ENCODE measurements at regions not wholly inside any gene's neighbourhood (a gene's known extent, or its start where the extent isn't known, plus 50 kb on each side); places are given as distances from the start of the nearest gene placed in this dataset.
A peak's percentile ranks its signal among the peaks of the same experiment; 100 is the strongest.

- 57 to 63% methylated on average over 2 of the region's 2 CpGs for WGBS, 2 donors
- ATAC-seq (ENCODE audit: insufficient read depth, low FRiP score) (no peak), DNase-seq (no peak)
- H3K9me3 ChIP-seq (ENCODE audit: control insufficient read depth in 4 of 4, insufficient read depth in 3 of 4, low read length in 3 of 4): peaks cover 0 to 2% (median 0%) of the 10 kb centered on the region in 4 donors
- TF ChIP-seq, protein P1, sequence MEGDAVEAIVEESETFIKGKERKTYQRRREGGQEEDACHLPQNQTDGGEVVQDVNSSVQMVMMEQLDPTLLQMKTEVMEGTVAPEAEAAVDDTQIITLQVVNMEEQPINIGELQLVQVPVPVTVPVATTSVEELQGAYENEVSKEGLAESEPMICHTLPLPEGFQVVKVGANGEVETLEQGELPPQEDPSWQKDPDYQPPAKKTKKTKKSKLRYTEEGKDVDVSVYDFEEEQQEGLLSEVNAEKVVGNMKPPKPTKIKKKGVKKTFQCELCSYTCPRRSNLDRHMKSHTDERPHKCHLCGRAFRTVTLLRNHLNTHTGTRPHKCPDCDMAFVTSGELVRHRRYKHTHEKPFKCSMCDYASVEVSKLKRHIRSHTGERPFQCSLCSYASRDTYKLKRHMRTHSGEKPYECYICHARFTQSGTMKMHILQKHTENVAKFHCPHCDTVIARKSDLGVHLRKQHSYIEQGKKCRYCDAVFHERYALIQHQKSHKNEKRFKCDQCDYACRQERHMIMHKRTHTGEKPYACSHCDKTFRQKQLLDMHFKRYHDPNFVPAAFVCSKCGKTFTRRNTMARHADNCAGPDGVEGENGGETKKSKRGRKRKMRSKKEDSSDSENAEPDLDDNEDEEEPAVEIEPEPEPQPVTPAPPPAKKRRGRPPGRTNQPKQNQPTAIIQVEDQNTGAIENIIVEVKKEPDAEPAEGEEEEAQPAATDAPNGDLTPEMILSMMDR (IDR thresholded peaks at IDR 0.05; ENCODE audit: control extremely low read depth, extremely low read depth): no peak
- no peaks in the 10 kb centered on the region for H3K4me1 ChIP-seq (ENCODE audit: control insufficient read depth in 5 of 5, insufficient read depth in 5 of 5, low read length in 5 of 5)
- no peak overlapping the region for H3K27ac ChIP-seq (ENCODE audit: low read depth in 1 of 2, low read length in 1 of 2)
- H3K4me3 ChIP-seq: no peak overlapping the region
- H3K9ac ChIP-seq (ENCODE audit: insufficient read depth in 1 of 2, low read length in 2 of 2): no peak overlapping the region
- no peaks in the 10 kb centered on the region for H3K36me3 ChIP-seq (ENCODE audit: control insufficient read depth in 4 of 4, insufficient read depth in 4 of 4, low read length in 4 of 4)
- H3K27me3 ChIP-seq (ENCODE audit: control insufficient read depth in 3 of 3, insufficient read depth in 3 of 3, low read length in 2 of 3): peaks cover 0 to 4% (median 2%) of the 10 kb centered on the region in 3 donors
These were observed 333.4 kb upstream of the CHD6 start for GRCh38 chr20:41951615-41952014.

DNA sequence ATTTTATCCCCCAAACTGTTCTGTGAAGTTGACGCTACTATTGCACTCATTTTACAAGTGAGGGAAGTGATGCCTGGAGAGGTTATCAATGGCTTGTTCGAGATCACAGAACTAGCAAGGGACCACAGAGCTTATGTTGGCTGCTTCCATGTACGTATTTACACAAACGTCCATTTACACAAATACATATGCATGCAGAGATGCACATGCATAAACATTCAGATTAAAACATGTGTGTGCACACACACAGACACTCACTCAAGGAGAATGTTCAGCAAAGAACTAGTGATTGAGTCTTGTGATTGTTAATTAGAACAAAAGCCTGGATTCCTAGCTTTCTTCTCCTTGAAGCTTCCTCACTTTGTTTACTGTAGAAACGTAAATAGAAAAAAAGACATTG, 321.5 kb upstream of the CHD6 start:
- TF ChIP-seq, protein P1 (IDR thresholded peaks at IDR 0.05; ENCODE audit: control extremely low read depth, extremely low read depth): no peak
- Histone ChIP-seq H3K9me3 (ENCODE audit: control insufficient read depth in 4 of 4, insufficient read depth in 3 of 4, low read length in 3 of 4) (peaks cover 0 to 2% (median 0%) of the 10 kb centered on the region in 4 donors), H3K27me3 (ENCODE audit: control insufficient read depth in 3 of 3, insufficient read depth in 3 of 3, low read length in 2 of 3) (no peaks in the 10 kb centered on the region), H3K4me3 (no peak overlapping the region), H3K9ac (ENCODE audit: insufficient read depth in 1 of 2, low read length in 2 of 2) (no peak overlapping the region), H3K36me3 (ENCODE audit: control insufficient read depth in 4 of 4, insufficient read depth in 4 of 4, low read length in 4 of 4) (no peaks in the 10 kb centered on the region), H3K27ac (ENCODE audit: low read depth in 1 of 2, low read length in 1 of 2) (no peak overlapping the region), H3K4me1 (ENCODE audit: control insufficient read depth in 5 of 5, insufficient read depth in 5 of 5, low read length in 5 of 5) (peaks cover 0 to 10% (median 0%) of the 10 kb centered on the region in 5 donors)
- WGBS, 2 donors: 70 to 81% methylated on average over 5 of the region's 5 CpGs
- DNase-seq (no peak), ATAC-seq (ENCODE audit: insufficient read depth, low FRiP score) (no peak)

DNA sequence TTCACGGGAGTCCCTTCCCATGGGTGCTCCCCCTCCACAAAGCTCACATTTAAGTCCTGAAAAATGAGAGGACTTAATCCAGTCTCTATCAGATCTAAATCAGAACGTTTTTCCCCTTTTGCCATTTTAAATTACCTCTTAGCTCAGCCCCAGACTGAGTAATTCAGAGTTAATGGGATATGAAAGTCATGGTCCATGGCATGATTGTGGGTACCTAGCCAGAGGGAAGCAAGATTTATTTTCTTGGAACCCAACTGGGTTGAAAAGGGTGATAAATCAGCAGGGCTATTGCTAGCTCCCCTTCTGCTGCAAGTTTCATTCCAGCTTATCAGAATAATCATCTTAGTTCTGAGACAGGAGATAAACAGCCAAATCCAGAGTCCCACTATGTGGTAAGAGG, 320.2 kb upstream of the CHD6 start:
- Histone ChIP-seq H3K27ac (ENCODE audit: low read depth in 1 of 2, low read length in 1 of 2) (no peak overlapping the region), H3K4me3 (no peak overlapping the region), H3K27me3 (ENCODE audit: control insufficient read depth in 3 of 3, insufficient read depth in 3 of 3, low read length in 2 of 3) (no peaks in the 10 kb centered on the region), H3K36me3 (ENCODE audit: control insufficient read depth in 4 of 4, insufficient read depth in 4 of 4, low read length in 4 of 4) (no peaks in the 10 kb centered on the region), H3K9me3 (ENCODE audit: control insufficient read depth in 4 of 4, insufficient read depth in 3 of 4, low read length in 3 of 4) (peaks cover 0 to 2% (median 0%) of the 10 kb centered on the region in 4 donors), H3K4me1 (ENCODE audit: control insufficient read depth in 5 of 5, insufficient read depth in 5 of 5, low read length in 5 of 5) (peaks cover 0 to 10% (median 0%) of the 10 kb centered on the region in 5 donors), H3K9ac (ENCODE audit: insufficient read depth in 1 of 2, low read length in 2 of 2) (no peak overlapping the region)
- ATAC-seq (ENCODE audit: insufficient read depth, low FRiP score): no peak
- TF ChIP-seq, protein P1 (IDR thresholded peaks at IDR 0.05; ENCODE audit: control extremely low read depth, extremely low read depth): no peak
- DNase-seq: no peak
- 44 to 52% methylated on average over 2 of the region's 2 CpGs for WGBS, 2 donors

- TF ChIP-seq, protein P1 (IDR thresholded peaks at IDR 0.05; ENCODE audit: control extremely low read depth, extremely low read depth): no peak
- Histone ChIP-seq H3K36me3 (ENCODE audit: control insufficient read depth in 4 of 4, insufficient read depth in 4 of 4, low read length in 4 of 4) (no peaks in the 10 kb centered on the region), H3K4me1 (ENCODE audit: control insufficient read depth in 5 of 5, insufficient read depth in 5 of 5, low read length in 5 of 5) (peaks cover 0 to 10% (median 0%) of the 10 kb centered on the region in 5 donors), H3K27ac (ENCODE audit: low read depth in 1 of 2, low read length in 1 of 2) (no peak overlapping the region), H3K9ac (ENCODE audit: insufficient read depth in 1 of 2, low read length in 2 of 2) (no peak overlapping the region), H3K4me3 (no peak overlapping the region), H3K27me3 (ENCODE audit: control insufficient read depth in 3 of 3, insufficient read depth in 3 of 3, low read length in 2 of 3) (no peaks in the 10 kb centered on the region), H3K9me3 (ENCODE audit: control insufficient read depth in 4 of 4, insufficient read depth in 3 of 4, low read length in 3 of 4) (peaks cover 0 to 2% (median 0%) of the 10 kb centered on the region in 4 donors)
- 43 to 61% methylated on average over 4 of the region's 4 CpGs for WGBS, 2 donors
- DNase-seq (peak in 2 of 3 donors; percentile 29 to 57), ATAC-seq (ENCODE audit: insufficient read depth, low FRiP score) (no peak)
These were observed 317.1 kb upstream of the CHD6 start for GRCh38 chr20:41935259-41935791.

Data from lung (tissue), 11 donors.